HG02840 (cell line): ENCODE measurements at regions not wholly inside any gene's neighbourhood (a gene's known extent, or its start where the extent isn't known, plus 50 kb on each side); places are given as distances from the start of the nearest gene placed in this dataset.

ENCODE experiments used
- ATAC-seq: cut with Tn5 transposase; IDR thresholded peaks from one replicate; pipeline ENCODE4 v1.9.1; 2021; ENCODE audit warnings: mild to moderate bottlenecking, moderate library complexity, moderate number of reproducible peaks; ENCODE audit not compliant: unreplicated experiment, low FRiP score

DNA sequence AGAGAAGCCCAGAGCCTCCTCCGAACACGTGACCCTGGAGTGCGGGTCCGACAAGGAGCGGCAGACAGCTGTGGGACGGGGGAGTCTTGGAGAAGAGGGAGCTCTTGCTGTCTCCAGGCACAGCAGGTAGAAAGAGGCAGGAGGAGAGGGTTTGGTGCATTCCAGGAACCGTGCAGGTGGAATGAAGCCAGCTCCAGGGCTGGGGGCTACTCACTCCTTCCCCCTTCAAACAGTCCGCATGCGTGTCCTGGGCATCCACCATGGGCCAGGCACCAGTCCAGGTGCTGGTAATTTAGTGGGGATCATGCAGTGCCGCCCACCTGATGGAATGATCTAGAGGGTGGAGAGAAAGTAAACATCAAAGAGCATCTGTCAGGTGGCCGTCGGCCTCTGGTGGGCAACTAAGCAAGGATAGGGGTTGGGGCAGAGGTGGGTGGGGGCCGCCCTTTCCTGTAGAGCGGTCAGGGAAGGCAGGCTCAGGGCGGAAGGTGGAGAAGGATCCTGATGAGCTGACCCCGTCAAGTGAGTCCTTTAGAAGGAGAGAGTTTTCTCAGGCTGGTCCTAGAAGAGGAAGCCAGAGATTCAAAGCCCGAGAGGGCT lies 850.0 kb downstream of the TBC1D22A start:
- no peak for ATAC-seq

- no peak for ATAC-seq
Measured at GRCh38 chr22:47610764-47611163, 848.3 kb downstream of the TBC1D22A start.

DNA sequence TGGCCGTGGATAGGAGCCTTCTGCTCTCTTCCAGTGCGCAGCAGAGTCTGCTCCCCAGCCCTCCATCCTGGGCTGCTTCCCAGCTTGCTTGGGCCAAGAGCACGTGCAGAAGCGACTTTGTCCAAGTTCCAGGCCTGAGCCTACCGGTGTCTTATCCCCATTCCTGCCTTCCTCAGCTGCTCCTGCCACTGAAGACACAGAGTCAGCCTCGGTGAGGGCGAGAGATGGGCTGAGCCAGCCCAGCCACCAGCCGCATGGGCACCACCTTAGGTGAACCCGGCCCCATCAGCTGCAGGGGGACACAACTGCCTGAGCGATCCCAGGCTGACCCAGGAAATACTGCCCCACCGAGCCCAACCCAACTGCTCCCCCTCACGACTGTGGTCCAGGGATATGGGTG lies 847.8 kb downstream of the TBC1D22A start:
- ATAC-seq = no peak

GRCh38 chr22:47609653-47610052 lies 847.2 kb downstream of the TBC1D22A start:
- ATAC-seq = no peak

DNA sequence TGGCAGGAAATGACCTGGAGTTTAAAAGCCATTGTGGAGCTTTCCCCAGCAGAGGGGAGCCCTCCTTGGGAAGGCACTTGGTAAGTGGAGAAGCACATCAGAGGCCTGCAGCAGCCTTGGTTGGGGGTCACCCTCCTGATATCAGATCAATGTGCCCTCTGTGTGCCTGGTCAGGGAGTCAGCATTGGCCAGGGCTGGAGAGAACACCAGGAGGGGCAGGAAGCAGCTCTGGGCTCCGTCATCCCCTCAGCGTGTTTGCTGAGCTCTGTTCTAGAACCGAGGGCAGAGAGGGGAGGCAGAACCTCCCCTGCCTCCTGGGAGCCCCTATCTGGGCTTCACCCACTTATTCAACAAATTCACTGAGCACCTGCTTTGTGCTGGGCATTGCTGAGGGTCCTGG lies 846.0 kb downstream of the TBC1D22A start:
- no peak for ATAC-seq

GRCh38 chr22:47607486-47607885 lies 845.0 kb downstream of the TBC1D22A start:
- ATAC-seq = no peak

- no peak for ATAC-seq
Measured at GRCh38 chr22:47606426-47606825, 844.0 kb downstream of the TBC1D22A start.

DNA sequence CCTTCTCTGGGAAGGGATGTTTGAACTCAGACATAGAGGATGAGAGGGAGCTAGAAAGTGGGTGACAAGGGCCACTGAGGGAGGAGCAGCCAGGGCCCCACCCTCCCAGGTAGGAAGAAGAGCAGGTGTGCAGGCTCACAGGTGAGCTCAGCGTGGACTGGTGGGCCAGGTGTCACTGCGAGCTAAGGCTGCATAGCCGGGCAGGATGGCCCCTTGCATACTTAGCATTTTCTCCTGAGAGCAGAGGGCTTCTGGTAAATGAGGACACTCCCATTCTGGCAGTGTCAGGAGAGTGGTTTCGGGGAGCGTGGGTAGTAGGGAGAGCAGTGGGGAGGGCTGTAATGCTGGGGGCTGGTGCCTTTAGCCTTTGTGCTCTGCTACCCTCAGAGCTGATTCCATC lies 843.4 kb downstream of the TBC1D22A start:
- ATAC-seq = no peak

- ATAC-seq = no peak
Measured at GRCh38 chr22:47605441-47605840, 843.0 kb downstream of the TBC1D22A start.

- ATAC-seq = no peak
Measured at GRCh38 chr22:47604563-47604962, 842.1 kb downstream of the TBC1D22A start.

DNA sequence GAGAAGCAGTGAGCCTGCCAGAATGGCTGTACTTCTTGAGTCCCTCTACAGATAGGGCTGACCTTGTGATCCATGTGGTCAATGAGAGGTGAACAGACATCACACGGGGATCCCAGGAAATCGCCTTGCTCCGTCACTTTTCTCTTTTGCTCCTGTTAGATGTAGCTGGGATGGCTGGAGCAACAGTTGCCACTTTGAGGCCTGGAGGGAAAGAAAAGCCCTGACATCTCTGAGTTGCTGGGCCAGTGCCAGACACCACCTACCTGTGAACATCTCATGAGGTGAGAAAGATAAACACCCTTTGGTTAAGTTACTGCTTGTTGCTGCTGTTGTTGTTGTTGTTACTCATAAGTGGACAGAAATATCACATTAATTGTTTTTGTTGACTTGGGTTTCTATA lies 840.3 kb downstream of the TBC1D22A start:
- no peak for ATAC-seq

- no peak for ATAC-seq
Measured at GRCh38 chr22:47601666-47602065, 839.2 kb downstream of the TBC1D22A start.

DNA sequence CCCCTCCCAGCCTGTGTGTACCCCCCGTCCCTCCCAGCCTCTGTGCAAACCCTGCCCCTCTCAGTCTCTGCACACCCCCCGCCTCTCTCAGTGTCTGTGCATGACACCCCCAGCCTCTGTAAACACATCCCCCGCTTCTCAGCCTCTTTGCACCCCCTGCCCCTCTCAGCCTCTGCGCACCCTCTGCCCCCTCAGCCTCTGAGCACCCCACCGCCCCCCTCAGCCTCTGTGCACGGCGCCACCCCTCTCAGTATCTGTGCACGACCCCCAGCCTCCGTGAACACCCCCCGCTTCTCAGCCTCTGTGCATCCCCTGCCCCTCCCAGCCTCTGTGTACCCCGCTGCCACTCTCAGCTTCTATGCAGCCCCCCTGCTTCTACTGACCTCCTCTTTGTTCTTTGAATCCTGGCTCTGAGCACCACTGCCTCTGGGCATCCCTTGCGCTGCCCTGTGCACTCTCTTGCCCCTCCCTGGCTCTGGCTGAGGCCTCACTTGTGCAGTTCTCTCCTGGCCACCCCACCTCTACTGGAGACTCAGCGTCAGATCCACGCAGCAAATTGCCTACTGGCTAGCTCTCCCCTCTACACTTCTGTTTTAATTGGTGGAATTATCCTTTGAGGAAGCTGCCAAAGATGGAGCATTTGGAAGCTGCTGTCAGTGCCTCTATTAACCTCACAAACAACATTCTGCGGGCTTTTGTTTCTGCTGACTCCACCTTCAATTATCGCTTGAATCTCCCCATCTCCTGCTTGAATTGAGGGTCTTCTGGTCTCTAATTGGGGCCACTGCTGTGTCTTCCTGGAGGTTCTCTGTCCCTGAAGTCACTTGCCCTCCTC lies 838.6 kb downstream of the TBC1D22A start:
- ATAC-seq = no peak

DNA sequence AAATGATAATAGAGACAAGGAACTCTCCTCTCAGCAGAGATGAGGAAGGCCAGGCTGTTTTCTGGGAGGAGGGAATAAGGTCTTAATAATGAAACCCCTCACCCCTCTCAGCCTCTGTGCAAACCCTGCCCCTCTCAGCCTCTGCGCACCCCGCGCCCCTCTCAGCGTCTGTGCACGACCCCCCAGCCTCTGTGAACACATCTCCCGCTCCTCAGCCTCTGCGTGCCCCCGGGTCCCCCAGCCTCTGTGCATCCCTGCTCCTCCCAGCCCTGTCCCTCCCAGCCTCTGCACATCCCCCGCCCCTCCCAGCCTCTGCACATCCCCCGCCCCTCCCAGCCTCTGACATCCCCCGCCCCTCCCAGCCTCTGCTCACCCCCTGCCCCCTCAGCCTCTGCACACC lies 837.8 kb downstream of the TBC1D22A start:
- no peak for ATAC-seq

DNA sequence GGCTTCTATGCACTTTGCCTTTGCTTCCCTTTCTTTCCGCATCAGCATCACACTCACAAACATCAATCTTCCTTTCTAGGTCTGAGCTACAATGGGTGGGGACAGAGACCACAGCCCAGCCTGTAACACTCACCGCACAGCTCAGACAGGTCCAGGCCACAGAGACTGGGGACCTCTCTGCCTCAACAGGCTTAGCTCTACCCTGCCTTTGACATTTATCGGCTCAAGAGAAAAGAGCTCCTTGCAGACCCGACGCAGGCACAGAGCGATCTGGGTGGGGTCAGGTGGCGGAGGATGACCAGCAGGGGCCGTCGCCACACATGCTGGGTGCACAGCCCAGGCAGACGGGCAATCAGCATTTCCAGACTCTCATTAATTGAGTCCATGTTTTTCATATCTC lies 837.3 kb downstream of the TBC1D22A start:
- ATAC-seq = no peak

GRCh38 chr22:47598864-47599263 lies 836.4 kb downstream of the TBC1D22A start:
- no peak for ATAC-seq

GRCh38 chr22:47597041-47597440 lies 834.6 kb downstream of the TBC1D22A start:
- no peak for ATAC-seq

DNA sequence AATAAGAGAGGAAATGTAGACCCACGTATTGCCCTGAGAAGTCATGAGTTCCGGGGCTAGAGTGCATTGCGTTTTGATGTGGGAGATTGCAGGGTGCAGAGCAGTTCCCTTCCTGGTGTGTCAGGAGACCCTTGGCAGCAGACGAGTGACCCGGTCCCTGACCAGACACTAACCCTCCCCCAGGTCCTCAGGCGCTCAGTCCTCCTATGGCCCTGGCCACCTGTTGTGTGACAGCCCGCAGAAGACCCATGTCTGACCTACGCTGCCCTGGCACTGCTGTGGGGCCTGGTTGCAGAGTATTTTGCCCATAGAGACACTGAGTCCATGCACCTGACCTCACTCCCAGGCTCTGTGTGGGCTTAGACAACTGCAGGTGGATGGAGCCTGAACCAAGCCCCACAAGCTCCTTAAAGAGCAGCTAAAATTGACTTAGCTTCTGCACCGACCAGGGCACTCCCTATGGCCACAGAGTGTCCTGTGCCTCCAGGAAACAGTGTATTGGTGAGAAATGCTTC lies 833.8 kb downstream of the TBC1D22A start:
- ATAC-seq = no peak

DNA sequence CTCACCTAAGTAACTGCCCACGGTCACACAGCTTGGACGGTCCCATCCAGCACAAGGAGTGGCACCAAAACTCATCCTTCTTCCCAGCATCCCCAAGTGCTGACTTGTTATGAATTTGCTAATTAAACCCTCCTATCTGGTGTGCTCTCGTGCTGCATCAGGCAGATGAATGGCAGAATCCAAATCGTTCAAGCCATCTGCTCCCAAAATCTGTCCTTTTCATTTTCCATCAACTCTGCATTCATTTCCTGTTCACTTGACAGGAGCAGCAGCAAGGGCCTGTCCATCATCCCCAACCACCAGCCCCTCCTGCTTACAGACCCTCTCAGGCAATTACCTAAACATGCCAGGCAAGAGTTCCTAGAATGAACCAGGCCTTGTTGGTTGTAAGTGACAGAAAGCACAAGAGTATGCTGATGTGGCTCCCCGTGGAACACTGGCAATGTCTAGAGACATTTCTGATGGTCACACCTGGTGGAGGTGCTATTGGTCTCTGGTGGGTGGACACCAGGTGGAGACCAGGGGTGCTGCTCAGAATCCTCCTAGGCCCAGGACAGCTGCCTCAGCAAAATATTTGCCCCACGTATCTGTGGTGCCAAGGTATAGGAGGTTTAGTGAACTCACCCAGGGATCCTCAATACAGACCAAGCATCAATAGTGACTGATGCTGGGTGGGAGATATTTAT lies 832.5 kb downstream of the TBC1D22A start:
- ATAC-seq = no peak

GRCh38 chr22:47593911-47594311 lies 831.5 kb downstream of the TBC1D22A start:
- no peak for ATAC-seq

GRCh38 chr22:47593291-47593690 lies 830.8 kb downstream of the TBC1D22A start:
- no peak for ATAC-seq
